GM18502 (cell line): ENCODE measurements at regions not wholly inside any gene's neighbourhood (a gene's known extent, or its start where the extent isn't known, plus 50 kb on each side); places are given as distances from the start of the nearest gene placed in this dataset.
"Not testable (repeated sequence)": the region's sequence is repeated elsewhere in the genome, so short reads cannot be mapped to it uniquely, and the experiment has no call there.

Source experiments
- ATAC-seq: cut with Tn5 transposase; IDR thresholded peaks from one replicate; pipeline ENCODE4 v1.9.1; 2021; ENCODE audit warnings: mild to moderate bottlenecking; ENCODE audit not compliant: unreplicated experiment, poor library complexity

- no peak for ATAC-seq
These were observed 83.4 kb upstream of the SMIM23 start for GRCh38 chr5:171702135-171702770.

GRCh38 chr5:171703146-171703545 is 82.5 kb upstream of the SMIM23 start:
- no peak for ATAC-seq

GRCh38 chr5:171705036-171705435 is 80.6 kb upstream of the SMIM23 start:
- ATAC-seq, result no peak

GRCh38 chr5:171705830-171706468 is 79.7 kb upstream of the SMIM23 start:
- ATAC-seq, result no peak

GRCh38 chr5:171706736-171707441 is 78.7 kb upstream of the SMIM23 start:
- ATAC-seq, result no peak

- no peak for ATAC-seq
These were observed 78.2 kb upstream of the SMIM23 start for GRCh38 chr5:171707442-171707792.

- ATAC-seq, result no peak
These were observed 75.7 kb upstream of the SMIM23 start for GRCh38 chr5:171709930-171710329.

- ATAC-seq, result no peak
These were observed 75.1 kb upstream of the SMIM23 start for GRCh38 chr5:171710451-171711024.

GRCh38 chr5:171711571-171711970 is 74.0 kb upstream of the SMIM23 start:
- no peak for ATAC-seq

- no peak for ATAC-seq
These were observed 73.0 kb upstream of the SMIM23 start for GRCh38 chr5:171712616-171713015.

GRCh38 chr5:171713152-171713551 is 72.5 kb upstream of the SMIM23 start:
- no peak for ATAC-seq

- no peak for ATAC-seq
These were observed 71.4 kb upstream of the SMIM23 start for GRCh38 chr5:171714261-171714660.

GRCh38 chr5:171714851-171715250 is 70.8 kb upstream of the SMIM23 start:
- ATAC-seq, result no peak

GRCh38 chr5:171715551-171715950 is 70.1 kb upstream of the SMIM23 start:
- ATAC-seq, result no peak

GRCh38 chr5:171720086-171720485 is 65.5 kb upstream of the SMIM23 start:
- no peak for ATAC-seq

GRCh38 chr5:171721464-171721863 is 64.2 kb upstream of the SMIM23 start:
- no peak for ATAC-seq

- ATAC-seq, result no peak
These were observed 61.0 kb upstream of the SMIM23 start for GRCh38 chr5:171724468-171725204.

GRCh38 chr5:171725205-171725601 is 60.4 kb upstream of the SMIM23 start:
- ATAC-seq, result no peak

- not testable (repeated sequence) for ATAC-seq
These were observed 58.8 kb upstream of the SMIM23 start for GRCh38 chr5:171726819-171727218.

- ATAC-seq, result no peak
These were observed 56.9 kb upstream of the SMIM23 start for GRCh38 chr5:171728686-171729085.
